Hepatocyte (in vitro differentiated cells): ENCODE measurements at regions not wholly inside any gene's neighbourhood (a gene's known extent, or its start where the extent isn't known, plus 50 kb on each side); places are given as distances from the start of the nearest gene placed in this dataset.

Experiments used
- DNase-seq: peaks from one replicate; pipeline ENCODE4 v3.0.0-alpha.2; 2016; ENCODE audit warnings: low spot score
- H2AFZ ChIP-seq: fragments of 200-600 bp; sonication (generic); 2 replicates; pipeline ENCODE4 v1.6.0; 2016; ENCODE audit warnings: antibody characterized with exemption, mild to moderate bottlenecking
- H3K27ac ChIP-seq: fragments of 200-600 bp; sonication (generic); 2 replicates; pipeline ENCODE4 v1.5.1; 2016; ENCODE audit warnings: mild to moderate bottlenecking
- H3K27me3 ChIP-seq: fragments of 200-600 bp; sonication (generic); 2 replicates; pipeline ENCODE4 v1.6.1; 2016
- H3K36me3 ChIP-seq: fragments of 200-600 bp; sonication (generic); replicated peaks from 2 replicates; pipeline ENCODE4 v1.5.1; 2016; ENCODE audit warnings: low read depth; ENCODE audit not compliant: insufficient read depth
- H3K4me1 ChIP-seq: fragments of 200-600 bp; sonication (generic); 2 replicates; pipeline ENCODE4 v1.5.1; 2016; ENCODE audit warnings: mild to moderate bottlenecking, moderate library complexity; ENCODE audit not compliant: insufficient read depth
- H3K4me2 ChIP-seq: fragments of 200-600 bp; sonication (generic); 2 replicates; pipeline ENCODE4 v1.6.0; 2016
- H3K4me3 ChIP-seq: fragments of 200-600 bp; sonication (generic); 2 replicates; pipeline ENCODE4 v1.5.1; 2016; ENCODE audit warnings: mild to moderate bottlenecking
- H3K79me2 ChIP-seq: fragments of 200-600 bp; sonication (generic); 2 replicates; pipeline ENCODE4 v1.6.0; 2017; ENCODE audit warnings: mild to moderate bottlenecking
- H3K9me2 ChIP-seq: fragments of 200-600 bp; sonication (generic); replicated peaks from 2 replicates; pipeline ENCODE4 v1.6.0; 2017; ENCODE audit warnings: mild to moderate bottlenecking; ENCODE audit not compliant: insufficient read depth
- H3K9me3 ChIP-seq: fragments of 200-600 bp; sonication (generic); 2 replicates; pipeline ENCODE4 v1.5.1; 2016; ENCODE audit warnings: low read depth, mild to moderate bottlenecking
- H4K20me1 ChIP-seq: fragments of 200-600 bp; sonication (generic); 2 replicates; pipeline ENCODE4 v1.6.0; 2016; ENCODE audit warnings: mild to moderate bottlenecking; ENCODE audit not compliant: insufficient read depth, poor library complexity, severe bottlenecking
- CTCF ChIP-seq: fragments of 200-600 bp; sonication (generic); IDR thresholded peaks from 2 replicates; pipeline ENCODE4 v1.5.1; 2016; ENCODE audit warnings: antibody characterized with exemption, mild to moderate bottlenecking; ENCODE audit not compliant: poor library complexity
- EZH2 ChIP-seq: fragments of 200-600 bp; sonication (generic); IDR thresholded peaks from 2 replicates; pipeline ENCODE4 v1.6.1; 2016; ENCODE audit warnings: antibody characterized with exemption, mild to moderate bottlenecking, borderline replicate concordance
- EZH2phosphoT487 ChIP-seq: fragments of 200-600 bp; sonication (generic); IDR thresholded peaks from one replicate; pipeline ENCODE4 v1.6.1; 2018; ENCODE audit warnings: antibody characterized with exemption, mild to moderate bottlenecking, low read depth, moderate library complexity; ENCODE audit not compliant: unreplicated experiment, severe bottlenecking
- WGBS: methylation state at CpG from one replicate; pipeline ENCODE4 v1.1.6; 2016; ENCODE audit warnings: low lambda C conversion rate; ENCODE audit errors: missing lambda C conversion rate; 5-methylcytosine and 5-hydroxymethylcytosine counted together

GRCh38 chr5:122683631-122684030 lies 91.2 kb upstream of the SNX2 start:
- no peak overlapping the region for H3K4me2 ChIP-seq
- H4K20me1 ChIP-seq = no peaks in the 10 kb centered on the region
- H3K4me3 ChIP-seq = no peak overlapping the region
- DNase-seq = no peak
- H3K36me3 ChIP-seq = no peaks in the 10 kb centered on the region
- H3K79me2 ChIP-seq = no peaks in the 10 kb centered on the region
- H3K9me3 ChIP-seq = no peaks in the 10 kb centered on the region
- H3K27me3 ChIP-seq = no peaks in the 10 kb centered on the region
- no peak for TF ChIP-seq CTCF
- TF ChIP-seq EZH2 = no peak
- no peak for TF ChIP-seq EZH2phosphoT487
- H2AFZ ChIP-seq = no peak overlapping the region
- H3K9me2 ChIP-seq = no peaks in the 10 kb centered on the region
- H3K4me1 ChIP-seq = no peaks in the 10 kb centered on the region
- no peak overlapping the region for H3K27ac ChIP-seq

GRCh38 chr5:122690266-122690665 lies 84.6 kb upstream of the SNX2 start:
- no peak for DNase-seq
- Histone ChIP-seq H3K36me3 (no peaks in the 10 kb centered on the region), H3K4me2 (no peak overlapping the region), H3K9me2 (no peaks in the 10 kb centered on the region), H3K79me2 (no peaks in the 10 kb centered on the region), H3K27me3 (no peaks in the 10 kb centered on the region), H3K4me1 (no peaks in the 10 kb centered on the region), H3K27ac (no peak overlapping the region), H2AFZ (no peak overlapping the region), H3K4me3 (no peak overlapping the region), H3K9me3 (no peaks in the 10 kb centered on the region), H4K20me1 (no peaks in the 10 kb centered on the region)
- WGBS = 96% methylated on average over 1 of the region's 1 CpG
- no peak for TF ChIP-seq CTCF
- TF ChIP-seq EZH2phosphoT487 = no peak
- TF ChIP-seq EZH2 = no peak

- no peaks in the 10 kb centered on the region for H3K9me3 ChIP-seq
- 63% methylated on average over 3 of the region's 3 CpGs for WGBS
- H3K79me2 ChIP-seq = no peaks in the 10 kb centered on the region
- no peaks in the 10 kb centered on the region for H4K20me1 ChIP-seq
- H2AFZ ChIP-seq = no peak overlapping the region
- no peak for TF ChIP-seq CTCF
- TF ChIP-seq EZH2 = no peak
- TF ChIP-seq EZH2phosphoT487 = no peak
- DNase-seq = no peak
- no peak overlapping the region for H3K4me2 ChIP-seq
- H3K27ac ChIP-seq = no peak overlapping the region
- H3K4me1 ChIP-seq = no peaks in the 10 kb centered on the region
- no peaks in the 10 kb centered on the region for H3K9me2 ChIP-seq
- no peaks in the 10 kb centered on the region for H3K36me3 ChIP-seq
- H3K4me3 ChIP-seq = no peak overlapping the region
- H3K27me3 ChIP-seq = no peaks in the 10 kb centered on the region
Measured at GRCh38 chr5:122691931-122692330, 82.9 kb upstream of the SNX2 start.

GRCh38 chr5:122693963-122694362 lies 80.9 kb upstream of the SNX2 start:
- Histone ChIP-seq H2AFZ (no peak overlapping the region), H4K20me1 (no peaks in the 10 kb centered on the region), H3K4me2 (no peak overlapping the region), H3K36me3 (no peaks in the 10 kb centered on the region), H3K27ac (no peak overlapping the region), H3K4me1 (no peaks in the 10 kb centered on the region), H3K4me3 (no peak overlapping the region), H3K79me2 (no peaks in the 10 kb centered on the region), H3K27me3 (no peaks in the 10 kb centered on the region), H3K9me3 (no peaks in the 10 kb centered on the region), H3K9me2 (no peaks in the 10 kb centered on the region)
- TF ChIP-seq EZH2 (no peak), CTCF (no peak), EZH2phosphoT487 (no peak)
- 99% methylated on average over 3 of the region's 3 CpGs for WGBS
- DNase-seq = no peak
